Cerebellar cortex (tissue), 1 donor: ENCODE measurements at regions not wholly inside any gene's neighbourhood (a gene's known extent, or its start where the extent isn't known, plus 50 kb on each side); places are given as distances from the start of the nearest gene placed in this dataset.

Experiments used
- DNase-seq: peaks from one replicate; pipeline ENCODE4 v3.0.0-alpha.2; 2015; ENCODE audit warnings: low spot score

GRCh38 chr5:56346741-56347535 lies 113.8 kb upstream of the ANKRD55 start:
- DNase-seq: no peak

GRCh38 chr5:56346044-56346710 lies 113.0 kb upstream of the ANKRD55 start:
- no peak for DNase-seq

DNA sequence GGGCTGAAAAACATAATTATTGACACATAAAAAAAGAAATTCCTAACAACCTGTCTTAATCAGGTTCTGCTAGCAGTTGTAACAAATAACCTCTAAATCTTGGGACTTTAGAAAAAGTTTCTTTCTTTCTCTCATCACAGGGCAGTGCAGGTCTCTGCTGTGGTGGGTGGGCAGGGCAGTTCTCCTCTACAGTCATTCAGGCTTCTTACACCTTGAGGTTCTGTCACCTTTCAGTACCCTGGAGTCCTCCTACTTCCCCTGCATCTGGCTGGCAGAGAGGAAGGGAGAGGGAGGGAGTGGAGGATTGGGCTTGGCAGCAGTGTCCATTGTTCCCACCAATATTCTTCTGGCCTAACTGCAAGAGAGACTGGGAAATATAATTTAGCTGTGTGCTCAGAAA lies 112.2 kb upstream of the ANKRD55 start:
- DNase-seq: no peak

DNA sequence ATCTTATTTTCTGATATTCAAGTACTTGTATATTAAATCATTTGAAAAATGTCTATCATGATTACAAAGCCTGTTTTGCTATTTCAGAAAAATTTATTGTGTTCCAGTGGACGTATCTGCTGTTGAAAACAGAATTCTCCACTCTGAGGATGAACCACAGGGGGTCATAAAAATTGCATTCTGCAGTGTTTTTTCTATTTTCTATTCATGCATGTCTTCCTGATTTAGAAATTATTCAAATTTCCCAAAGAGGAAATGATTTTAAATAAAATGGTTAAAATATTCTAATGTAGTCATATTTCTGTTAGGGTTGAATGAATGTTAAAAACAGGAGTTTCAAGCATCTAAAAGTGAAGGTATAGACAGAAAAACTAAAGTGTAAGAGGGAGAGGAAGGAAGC lies 111.5 kb upstream of the ANKRD55 start:
- no peak for DNase-seq

DNA sequence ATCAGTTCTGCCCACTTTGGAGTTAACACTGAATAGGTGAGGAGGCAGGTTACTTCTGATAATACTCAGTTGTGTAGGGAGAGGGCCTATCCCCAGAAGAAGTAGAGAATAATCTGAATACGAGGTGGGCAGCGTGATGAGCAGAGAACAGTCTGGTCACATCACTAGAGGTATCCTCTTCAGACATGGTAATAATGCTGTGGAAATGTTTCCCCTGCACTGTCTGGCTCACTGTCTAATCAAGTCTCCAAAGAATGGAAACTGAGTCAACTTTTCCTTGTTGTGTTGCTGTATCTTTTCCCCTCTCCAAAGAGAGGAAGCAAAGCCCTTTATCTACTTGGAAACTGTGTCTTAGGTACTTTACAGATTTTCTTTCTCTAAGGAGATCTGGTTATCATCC lies 110.9 kb upstream of the ANKRD55 start:
- no peak for DNase-seq

GRCh38 chr5:56342616-56343015 lies 109.5 kb upstream of the ANKRD55 start:
- DNase-seq: no peak

- DNase-seq: no peak
Observed at GRCh38 chr5:56340196-56340980, 107.3 kb upstream of the ANKRD55 start.

GRCh38 chr5:56339732-56340131 lies 106.6 kb upstream of the ANKRD55 start:
- DNase-seq: no peak

GRCh38 chr5:56337715-56338319 lies 104.7 kb upstream of the ANKRD55 start:
- DNase-seq: no peak

GRCh38 chr5:56335212-56335611 lies 102.1 kb upstream of the ANKRD55 start:
- DNase-seq: no peak

DNA sequence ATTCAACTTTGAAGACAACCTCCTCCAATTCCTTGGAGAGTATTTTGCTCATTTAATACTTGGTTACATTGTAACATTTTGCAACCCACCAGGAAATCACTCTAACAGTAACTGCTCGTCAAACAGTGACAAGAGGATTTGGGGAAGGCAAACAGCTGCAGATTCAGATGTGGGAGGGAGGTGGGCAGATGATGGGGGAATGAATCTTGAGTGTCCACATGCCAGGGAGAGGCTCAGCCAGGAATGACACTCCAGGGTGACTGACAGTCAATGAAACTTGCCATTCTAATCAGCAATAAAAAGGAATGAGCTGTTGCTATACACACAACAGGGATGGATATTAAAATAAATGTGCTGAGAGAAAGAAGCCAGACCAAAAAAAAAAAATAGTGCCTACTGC lies 97.7 kb upstream of the ANKRD55 start:
- no peak for DNase-seq

DNA sequence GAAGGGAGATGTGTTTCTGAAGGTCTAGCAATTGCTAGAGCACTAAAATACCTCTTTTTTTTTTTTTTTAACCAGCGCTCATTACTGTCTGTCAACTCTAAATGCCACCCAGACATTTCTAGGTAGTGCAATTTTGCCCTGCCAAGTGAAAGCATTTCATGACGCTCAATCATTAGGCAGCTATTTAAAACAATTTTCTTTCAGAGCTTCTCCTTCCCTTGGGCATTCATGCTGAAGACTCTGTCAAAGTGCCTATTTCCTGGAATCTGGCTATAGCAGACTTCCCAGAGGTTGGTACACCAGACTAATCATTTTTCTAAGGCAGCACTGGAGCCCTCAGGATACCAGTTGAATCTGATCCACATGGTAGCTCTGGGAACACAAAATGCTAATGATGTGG lies 97.0 kb upstream of the ANKRD55 start:
- DNase-seq: no peak

DNA sequence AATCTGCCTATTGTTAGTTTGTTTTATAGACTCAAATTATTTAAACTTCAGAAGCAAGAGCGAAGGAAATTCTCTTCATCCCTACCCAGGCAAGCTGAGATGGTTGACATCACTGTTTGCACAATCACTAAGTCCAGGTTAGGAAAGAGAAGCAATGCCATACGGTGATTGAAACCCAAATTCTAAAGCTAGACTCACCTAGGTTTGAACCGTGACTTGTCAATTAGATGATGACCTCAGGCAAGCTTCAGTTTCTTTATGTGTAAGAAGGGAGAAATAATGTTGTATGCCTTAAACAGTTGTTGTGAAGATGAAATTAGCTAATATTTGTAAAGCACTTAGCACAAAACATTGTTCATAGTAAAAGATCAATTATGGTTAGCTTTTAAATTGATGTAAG lies 96.5 kb upstream of the ANKRD55 start:
- no peak for DNase-seq

GRCh38 chr5:56328753-56329560 lies 95.8 kb upstream of the ANKRD55 start:
- no peak for DNase-seq

- no peak for DNase-seq
Observed at GRCh38 chr5:56327809-56328208, 94.7 kb upstream of the ANKRD55 start.

DNA sequence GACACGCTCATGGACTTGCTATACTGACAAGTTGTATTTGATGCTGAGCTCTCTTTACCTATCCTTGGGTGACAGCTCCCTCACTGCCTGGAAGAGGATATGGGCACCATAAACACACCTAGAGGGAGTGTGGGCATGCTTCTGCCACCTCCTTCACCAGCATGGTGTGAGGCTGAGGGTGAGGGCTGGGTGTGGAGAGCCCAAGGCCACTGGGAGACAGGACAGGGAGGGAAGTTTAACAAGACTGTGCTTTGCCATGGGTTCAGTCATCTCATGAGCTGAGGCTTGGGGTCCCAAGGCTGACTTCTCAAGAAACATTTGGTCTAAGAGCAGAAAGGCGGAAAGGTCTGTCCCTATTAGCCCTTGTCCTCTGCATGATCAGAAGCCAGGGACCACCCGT lies 93.6 kb upstream of the ANKRD55 start:
- DNase-seq: no peak

DNA sequence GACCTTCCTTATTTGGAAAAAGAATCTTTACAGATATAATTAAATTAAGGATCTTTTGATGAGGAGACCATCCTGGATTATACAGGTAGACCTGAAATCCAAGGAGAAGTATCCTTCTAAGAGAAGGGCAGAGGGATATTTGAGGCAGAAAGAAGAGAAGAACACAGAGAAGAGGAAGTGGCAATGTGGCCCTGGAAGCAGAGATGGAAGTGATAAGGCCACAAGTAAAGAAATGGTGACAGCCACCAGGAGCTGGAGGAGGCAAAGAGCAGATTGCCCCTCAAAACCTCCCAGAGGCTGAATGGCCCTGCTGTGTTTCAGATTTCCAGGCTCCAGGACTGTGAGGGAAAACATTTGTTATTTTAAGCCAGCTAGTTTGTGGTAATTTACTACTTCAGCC lies 93.0 kb upstream of the ANKRD55 start:
- DNase-seq: no peak

- DNase-seq: no peak
Observed at GRCh38 chr5:56325039-56325438, 91.9 kb upstream of the ANKRD55 start.

GRCh38 chr5:56323505-56323904 lies 90.4 kb upstream of the ANKRD55 start:
- no peak for DNase-seq

DNA sequence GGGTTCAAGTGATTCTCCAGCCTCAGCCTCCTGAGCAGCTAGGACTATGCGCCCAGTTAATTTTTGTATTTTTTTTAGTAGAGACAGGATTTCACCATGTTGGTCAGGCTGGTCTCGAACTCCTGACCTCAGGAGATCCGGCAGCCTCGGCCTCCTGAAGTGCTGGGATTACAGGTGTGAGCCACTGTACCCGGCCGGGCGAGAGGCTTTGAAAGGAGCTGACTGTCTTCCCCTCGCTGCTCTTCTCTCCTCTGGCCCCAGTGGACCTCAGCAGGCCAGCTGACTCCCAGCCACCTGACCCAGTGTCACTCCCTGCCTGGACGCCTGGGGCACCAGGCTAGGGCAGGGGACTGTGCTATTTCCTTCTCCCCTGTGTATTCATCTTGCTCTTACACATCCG lies 89.5 kb upstream of the ANKRD55 start:
- DNase-seq: no peak

DNA sequence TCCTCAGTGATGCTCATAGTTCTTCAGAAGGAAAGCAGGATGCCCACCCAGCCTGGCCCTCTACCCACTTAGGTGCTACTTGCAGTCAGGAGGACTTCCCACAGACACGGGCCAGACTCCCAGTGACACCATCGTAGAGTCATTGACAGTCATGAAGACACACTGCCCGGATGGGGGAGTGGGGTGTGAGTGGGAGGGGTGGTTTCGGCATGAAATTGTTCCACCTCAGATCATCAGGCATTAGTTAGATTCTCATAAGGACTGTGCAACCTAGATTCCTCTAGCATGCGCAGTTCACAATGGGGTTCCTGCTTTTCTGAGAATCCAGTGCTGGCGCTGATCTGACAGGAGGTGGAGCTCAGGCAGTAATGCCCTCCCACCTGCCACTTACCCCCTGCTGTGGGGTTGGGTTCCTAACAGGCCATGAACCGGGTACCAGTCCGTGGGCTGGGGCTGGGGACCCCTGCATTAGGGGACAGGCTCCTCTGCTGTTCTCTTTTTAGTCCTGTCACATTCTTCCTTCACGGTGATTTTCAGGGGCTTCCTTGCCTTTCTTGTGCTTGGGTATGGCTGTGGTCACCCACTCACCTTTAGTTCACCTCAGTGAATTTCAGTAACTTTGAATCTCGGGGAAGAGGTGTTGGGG lies 88.2 kb upstream of the ANKRD55 start:
- no peak for DNase-seq
